B cell (primary cell): ENCODE measurements at regions not wholly inside any gene's neighbourhood (a gene's known extent, or its start where the extent isn't known, plus 50 kb on each side); places are given as distances from the start of the nearest gene placed in this dataset.

ENCODE experiments used
- ATAC-seq: fragments of 200-7000 bp; cut with Tn5 transposase; one replicate; pipeline ENCODE4 v1.10.0; 2021; ENCODE audit warnings: low read depth, mild to moderate bottlenecking, moderate number of reproducible peaks, moderate library complexity
- CTCF ChIA-PET: fragments of 350-600 bp; sonication (Branson Sonifier 250); formaldehyde crosslinking; loops from one replicate; lab custom pipeline; 2021; ENCODE audit warnings: antibody characterized with exemption, inconsistent platforms; lab: Charles Lee
- POLR2A ChIA-PET: fragments of 350-600 bp; sonication (Branson Sonifier 250); formaldehyde crosslinking; loops from one replicate; lab custom pipeline; 2021; ENCODE audit warnings: antibody characterized with exemption; lab: Charles Lee
- DNase-seq: peaks from one replicate; pipeline ENCODE4 v3.0.0; 2013
- H2AFZ ChIP-seq: 2 replicates; pipeline ENCODE4 v1.6.1; 2012; ENCODE audit warnings: mild to moderate bottlenecking, low read depth, low read length; ENCODE audit not compliant: insufficient read depth, poor library complexity, severe bottlenecking
- H3K27ac ChIP-seq, 2 donors: 1 replicate in 1 of 2; 2 replicates in 1 of 2; pipeline ENCODE4 v1.5.1; 2012 to 2013; ENCODE audit warnings: low read length in 2 of 2, mild to moderate bottlenecking in 2 of 2, moderate library complexity in 1 of 2
- H3K27me3 ChIP-seq, 4 experiments: fragments of 200-600 bp in 1 of 4; sonication (generic) in 1 of 4; replicated peaks in 1 of 4; 1 replicate in 2 of 4; 2 replicates in 2 of 4; pipeline versions ENCODE4 v1.6.1 to v1.7.0; 2013 to 2016; ENCODE audit warnings: low read length in 3 of 4, mild to moderate bottlenecking in 2 of 4, mixed read lengths in 1 of 4, moderate library complexity in 1 of 4; ENCODE audit not compliant: insufficient read depth in 4 of 4, control insufficient read depth in 3 of 4; ENCODE audit errors: control extremely low read depth in 1 of 4
- H3K36me3 ChIP-seq, 2 experiments: replicated peaks in 1 of 2; 1 replicate in 1 of 2; 2 replicates in 1 of 2; pipeline versions ENCODE4 v1.6.1 to v1.7.1; 2013; ENCODE audit warnings: low read length in 1 of 2; ENCODE audit not compliant: insufficient read depth in 2 of 2, control insufficient read depth in 1 of 2; ENCODE audit errors: control extremely low read depth in 1 of 2, extremely low read depth in 1 of 2
- H3K4me1 ChIP-seq, 2 donors: fragments of 200-600 bp in 1 of 2; sonication (generic) in 1 of 2; 1 replicate in 1 of 2; 2 replicates in 1 of 2; pipeline versions ENCODE4 v1.5.1 to v1.6.1; 2013 to 2017; ENCODE audit warnings: low read length in 2 of 2; ENCODE audit not compliant: control insufficient read depth in 2 of 2, insufficient read depth in 2 of 2
- H3K4me2 ChIP-seq: replicated peaks from 2 replicates; pipeline ENCODE3; 2012; ENCODE audit warnings: mild to moderate bottlenecking, low read depth, low read length; ENCODE audit not compliant: poor library complexity, severe bottlenecking
- H3K4me3 ChIP-seq, 5 experiments: fragments of 200-600 bp in 1 of 5; sonication (generic) in 1 of 5; 1 replicate in 3 of 5; 2 replicates in 2 of 5; pipeline versions ENCODE4 v1.5.1 to v1.7.0; 2011 to 2016; ENCODE audit warnings: low read length in 4 of 5, mild to moderate bottlenecking in 4 of 5, low read depth in 2 of 5, control low read depth in 1 of 5, moderate library complexity in 1 of 5; ENCODE audit not compliant: insufficient read depth in 1 of 5; ENCODE audit errors: control extremely low read depth in 1 of 5, extremely low read depth in 1 of 5
- H3K79me2 ChIP-seq: fragments of 200-600 bp; sonication (generic); one replicate; pipeline ENCODE4 v1.6.0; 2016; ENCODE audit warnings: low read length; ENCODE audit not compliant: control insufficient read depth, insufficient read depth
- H3K9ac ChIP-seq: fragments of 200-600 bp; sonication (generic); 2 replicates; pipeline ENCODE4 v1.6.1; 2017; ENCODE audit warnings: mild to moderate bottlenecking, low read length, moderate library complexity
- H3K9me3 ChIP-seq, 3 donors: one replicate each; pipeline versions ENCODE4 v1.6.1 to v1.7.1; 2013; ENCODE audit warnings: low read length in 2 of 3; ENCODE audit not compliant: control insufficient read depth in 2 of 3, insufficient read depth in 1 of 3; ENCODE audit errors: control extremely low read depth in 1 of 3
- H4K20me1 ChIP-seq: 2 replicates; pipeline ENCODE4 v1.6.0; 2012; ENCODE audit warnings: mild to moderate bottlenecking, low read length; ENCODE audit not compliant: insufficient read depth, control insufficient read depth, poor library complexity, severe bottlenecking
- H3K27ac Mint-ChIP-seq: one replicate; pipeline ENCODE4 v1.8.0; 2021; ENCODE audit warnings: mixed read lengths
- H3K27me3 Mint-ChIP-seq: one replicate; pipeline ENCODE4 v1.8.0; 2021; ENCODE audit warnings: mixed read lengths
- H3K4me1 Mint-ChIP-seq: one replicate; pipeline ENCODE4 v1.8.0; 2021; ENCODE audit warnings: mixed read lengths
- H3K4me3 Mint-ChIP-seq: one replicate; pipeline ENCODE4 v1.8.0; 2021; ENCODE audit warnings: mixed read lengths
- H3K9me3 Mint-ChIP-seq: one replicate; pipeline ENCODE4 v1.8.0; 2022; ENCODE audit warnings: mixed read lengths; ENCODE audit not compliant: insufficient read depth
- CTCF ChIP-seq: fragments of 200-600 bp; IDR thresholded peaks from one replicate; pipeline ENCODE4 v1.8.0; 2022; ENCODE audit warnings: antibody characterized with exemption, mild to moderate bottlenecking
- EZH2 ChIP-seq: IDR thresholded peaks from 2 replicates; pipeline ENCODE4 v1.6.1; 2012; ENCODE audit warnings: borderline replicate concordance, low read depth, mild to moderate bottlenecking, moderate library complexity, low read length; ENCODE audit not compliant: insufficient read depth, poor library complexity, severe bottlenecking
- WGBS: methylation state at CpG from one replicate; pipeline ENCODE4 v1.1.5; 2013; ENCODE audit warnings: missing lambda C conversion rate; ENCODE audit not compliant: insufficient coverage; 5-methylcytosine and 5-hydroxymethylcytosine counted together
- intact Hi-C: fragments of 100-400 bp; cut with micrococcal nuclease; formaldehyde crosslinking; loops from one replicate; pipeline ENCODE4 v1.10.0; 2022

GRCh38 chr4:150005537-150005936, 72.7 kb upstream of the DCLK2 start:
- H3K4me2 ChIP-seq: no peak overlapping the region
- CTCF ChIA-PET: interaction anchor here (0.9 to 12.4 kb wide), 3 partner anchors 8 to 861 kb away, joined by 4 to 155 read pairs (median 6); no protein-coding TSS in a partner anchor
- ATAC-seq: no peak

GRCh38 chr4:150006197-150006596, 72.0 kb upstream of the DCLK2 start:
- DNase-seq: no peak
- Histone ChIP-seq H3K4me3 (no peak overlapping the region), H4K20me1 (no peaks in the 10 kb centered on the region), H3K4me2 (no peak overlapping the region), H3K27ac (no peak overlapping the region), H3K27me3 (peaks cover 0 to 7% (median 2%) of the 10 kb centered on the region in 4 experiments), H3K9ac (no peak overlapping the region), H3K79me2 (no peaks in the 10 kb centered on the region), H3K9me3 (no peaks in the 10 kb centered on the region), H2AFZ (no peak overlapping the region), H3K36me3 (no peaks in the 10 kb centered on the region), H3K4me1 (no peaks in the 10 kb centered on the region)
- WGBS: 77% methylated on average over 2 of the region's 2 CpGs
- H3K27ac Mint-ChIP-seq: no peak overlapping the region
- POLR2A ChIA-PET: no interaction called here
- H3K4me1 Mint-ChIP-seq: peaks cover 2% of the 10 kb centered on the region
- TF ChIP-seq CTCF (no peak), EZH2 (no peak)
- no peak for ATAC-seq
- H3K4me3 Mint-ChIP-seq: no peak overlapping the region
- H3K9me3 Mint-ChIP-seq: no peaks in the 10 kb centered on the region
- H3K27me3 Mint-ChIP-seq: peaks cover 11% of the 10 kb centered on the region
- intact Hi-C loops: no loop called here
- CTCF ChIA-PET: interaction anchor here (0.9 to 12.4 kb wide), 3 partner anchors 9 to 237 kb away, joined by 4 to 155 read pairs (median 15); no protein-coding TSS in a partner anchor

More at GRCh38 chr4:150005537-150005936, 72.7 kb upstream of the DCLK2 start:
- DNase-seq: no peak
- no peak overlapping the region for H3K4me3 Mint-ChIP-seq
- Histone ChIP-seq H3K4me3 (no peak overlapping the region), H3K27me3 (peaks cover 0 to 6% (median 2%) of the 10 kb centered on the region in 4 experiments), H3K79me2 (no peaks in the 10 kb centered on the region), H3K9ac (no peak overlapping the region), H2AFZ (no peak overlapping the region), H3K36me3 (no peaks in the 10 kb centered on the region), H3K4me1 (no peaks in the 10 kb centered on the region), H4K20me1 (no peaks in the 10 kb centered on the region), H3K27ac (no peak overlapping the region), H3K9me3 (no peaks in the 10 kb centered on the region)
- POLR2A ChIA-PET: no interaction called here
- peaks cover 11% of the 10 kb centered on the region for H3K27me3 Mint-ChIP-seq
- no peaks in the 10 kb centered on the region for H3K9me3 Mint-ChIP-seq
- no peak for TF ChIP-seq EZH2
- TF ChIP-seq CTCF: no peak
- WGBS: 0% methylated on average over 1 of the region's 3 CpGs
- intact Hi-C loops: no loop called here
- H3K4me1 Mint-ChIP-seq: peaks cover 2% of the 10 kb centered on the region
- H3K27ac Mint-ChIP-seq: no peak overlapping the region
